CD4-positive, CD25-positive, alpha-beta regulatory T cell (primary cell): ENCODE measurements at regions not wholly inside any gene's neighbourhood (a gene's known extent, or its start where the extent isn't known, plus 50 kb on each side); places are given as distances from the start of the nearest gene placed in this dataset.
"Not testable (repeated sequence)": the region's sequence is repeated elsewhere in the genome, so short reads cannot be mapped to it uniquely, and the experiment has no call there.

Source experiments
- ATAC-seq, 2 donors: fragments of 150-1000 bp; cut with Tn5 transposase; one replicate each; pipeline ENCODE4 v1.10.0; 2021; ENCODE audit warnings: low read depth in 2 of 2, moderate number of reproducible peaks in 2 of 2, moderate library complexity in 1 of 2
- DNase-seq, 3 donors: peaks; one replicate each; pipeline versions ENCODE4 v3.0.0 to v3.0.0-alpha.2; 2012 to 2022; ENCODE audit warnings: mixed read lengths in 1 of 3
- H3K27ac ChIP-seq: one replicate; pipeline ENCODE4 v1.7.0; 2013; ENCODE audit warnings: mild to moderate bottlenecking, low read length; ENCODE audit not compliant: insufficient read depth, poor library complexity, severe bottlenecking
- H3K27me3 ChIP-seq: one replicate; pipeline ENCODE4 v1.7.0; 2013; ENCODE audit warnings: low read length; ENCODE audit not compliant: control insufficient read depth, insufficient read depth
- H3K36me3 ChIP-seq: one replicate; pipeline ENCODE4 v1.7.0; 2013; ENCODE audit warnings: mild to moderate bottlenecking, low read length, moderate library complexity; ENCODE audit not compliant: control insufficient read depth, insufficient read depth
- H3K4me1 ChIP-seq: 2 replicates; pipeline ENCODE4 v1.7.0; 2013; ENCODE audit warnings: mild to moderate bottlenecking, low read length; ENCODE audit not compliant: insufficient read depth, control insufficient read depth, poor library complexity, severe bottlenecking
- H3K4me3 ChIP-seq: one replicate; pipeline ENCODE4 v1.7.0; 2013; ENCODE audit warnings: low read depth, mild to moderate bottlenecking, low read length, moderate library complexity
- H3K9me3 ChIP-seq, 2 experiments: 1 replicate in 1 of 2; 2 replicates in 1 of 2; pipeline ENCODE4 v1.7.0; 2013; ENCODE audit warnings: low read length in 2 of 2, mild to moderate bottlenecking in 1 of 2, moderate library complexity in 1 of 2; ENCODE audit not compliant: control insufficient read depth in 2 of 2
- H3K27ac Mint-ChIP-seq, 3 donors: one replicate each; pipeline ENCODE4 v1.8.0; 2020 to 2022; ENCODE audit warnings: mild to moderate bottlenecking in 3 of 3, mixed read lengths in 3 of 3, moderate library complexity in 2 of 3
- H3K27me3 Mint-ChIP-seq: one replicate; pipeline ENCODE4 v1.8.0; 2022; ENCODE audit warnings: mild to moderate bottlenecking, mixed read lengths
- H3K36me3 Mint-ChIP-seq: one replicate; pipeline ENCODE4 v1.8.0; 2020; ENCODE audit warnings: mixed read lengths
- H3K4me1 Mint-ChIP-seq, 4 donors: one replicate each; pipeline ENCODE4 v1.8.0; 2020 to 2022; ENCODE audit warnings: mixed read lengths in 4 of 4, mild to moderate bottlenecking in 1 of 4
- H3K4me3 Mint-ChIP-seq, 4 donors: one replicate each; pipeline ENCODE4 v1.8.0; 2020 to 2022; ENCODE audit warnings: mild to moderate bottlenecking in 4 of 4, mixed read lengths in 4 of 4, moderate library complexity in 3 of 4
- H3K9me3 Mint-ChIP-seq, 7 donors: one replicate each; pipeline ENCODE4 v1.8.0; 2020 to 2022; ENCODE audit warnings: mixed read lengths in 7 of 7, mild to moderate bottlenecking in 3 of 7, moderate library complexity in 2 of 7

DNA sequence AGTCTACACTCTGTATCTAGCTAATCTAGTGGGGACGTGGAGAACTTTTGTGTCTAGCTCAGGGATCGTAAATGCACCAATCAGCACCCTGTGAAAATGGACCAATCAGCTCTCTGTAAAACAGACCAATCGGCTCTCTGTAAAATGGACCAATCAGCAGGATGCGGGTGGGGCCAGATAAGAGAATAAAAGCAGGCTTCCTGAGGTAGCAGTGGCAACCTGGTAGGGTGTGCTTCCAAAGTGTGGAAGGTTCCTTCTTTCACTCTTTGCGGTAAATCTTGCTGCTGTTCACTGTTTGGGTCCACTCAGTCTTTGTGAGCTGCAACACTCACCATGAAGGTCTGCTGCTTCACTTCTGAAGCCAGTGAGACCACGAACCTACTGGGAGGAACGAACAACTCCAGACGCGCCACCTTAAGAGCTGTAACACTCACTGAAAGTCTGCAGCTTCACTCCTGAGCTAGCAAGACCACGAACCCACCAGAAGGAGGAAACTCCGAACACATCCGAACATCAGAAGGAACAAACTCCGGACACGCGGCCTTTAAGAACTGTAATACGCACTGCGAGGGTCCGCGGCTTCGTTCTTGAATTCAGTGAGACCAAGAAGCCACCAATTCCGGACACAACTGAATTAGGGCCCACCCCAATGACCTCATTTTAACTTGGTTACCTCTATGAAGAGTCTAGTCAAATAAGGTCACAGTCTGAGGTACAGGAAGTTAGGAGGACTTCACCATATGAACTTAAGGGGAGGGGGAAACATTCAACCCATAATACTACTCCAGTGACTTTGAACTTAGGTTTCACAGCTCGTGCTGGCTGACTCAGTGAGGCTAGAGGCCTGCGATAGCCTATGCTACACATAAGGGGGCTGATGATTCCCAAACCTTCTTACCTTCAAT, 59.8 kb upstream of the LPGAT1 start:
- not testable (repeated sequence) for H3K9me3 Mint-ChIP-seq, H3K27me3 ChIP-seq, H3K4me3 ChIP-seq, H3K27ac ChIP-seq, H3K9me3 ChIP-seq, H3K36me3 ChIP-seq, H3K4me1 ChIP-seq, H3K27ac Mint-ChIP-seq, H3K4me1 Mint-ChIP-seq, ATAC-seq, DNase-seq, H3K36me3 Mint-ChIP-seq
- H3K27me3 Mint-ChIP-seq: peaks cover 12% of the 10 kb centered on the region
- H3K4me3 Mint-ChIP-seq: peak overlapping the region in 1 of 4 donors; percentile 55

GRCh38 chr1:211889307-211890090, 58.9 kb upstream of the LPGAT1 start:
- H3K9me3 ChIP-seq, ATAC-seq, H3K4me1 ChIP-seq, H3K36me3 Mint-ChIP-seq, H3K4me3 ChIP-seq, H3K4me1 Mint-ChIP-seq, DNase-seq, H3K9me3 Mint-ChIP-seq, H3K27ac ChIP-seq, H3K27me3 ChIP-seq, H3K36me3 ChIP-seq, H3K27ac Mint-ChIP-seq: not testable (repeated sequence)
- peaks cover 12% of the 10 kb centered on the region for H3K27me3 Mint-ChIP-seq
- peak overlapping the region in 1 of 4 donors; percentile 55 for H3K4me3 Mint-ChIP-seq

DNA sequence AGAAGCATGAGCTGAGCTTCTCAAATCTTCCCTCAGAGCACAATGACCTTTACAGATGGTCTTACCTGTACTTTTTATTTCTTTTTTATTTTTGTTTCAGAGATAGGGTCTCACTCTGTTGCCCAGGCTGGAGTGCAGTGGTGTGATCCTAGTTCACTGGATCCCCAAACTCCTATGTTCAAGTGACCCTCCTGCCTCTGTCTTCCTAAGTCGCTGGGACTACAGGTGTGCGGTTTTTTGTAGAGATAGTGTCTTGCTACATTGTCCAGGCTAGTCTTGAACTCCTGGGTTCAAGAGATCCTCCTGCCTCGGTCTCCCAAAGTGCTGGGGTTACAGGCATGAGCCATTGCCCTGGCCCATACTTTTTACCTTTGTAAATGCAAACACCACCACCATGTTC, 56.0 kb upstream of the LPGAT1 start:
- Histone ChIP-seq H3K27me3 (peaks cover 2% of the 10 kb centered on the region), H3K4me1 (no peaks in the 10 kb centered on the region), H3K27ac (no peak overlapping the region), H3K4me3 (no peak overlapping the region), H3K9me3 (no peaks in the 10 kb centered on the region), H3K36me3 (no peaks in the 10 kb centered on the region)
- Mint-ChIP-seq H3K36me3 (no peaks in the 10 kb centered on the region), H3K27me3 (peaks cover 25% of the 10 kb centered on the region), H3K4me3 (no peak overlapping the region), H3K27ac (no peak overlapping the region), H3K9me3 (peaks cover 0 to 4% (median 0%) of the 10 kb centered on the region in 7 donors), H3K4me1 (no peaks in the 10 kb centered on the region)
- DNase-seq: no peak
- no peak for ATAC-seq

DNA sequence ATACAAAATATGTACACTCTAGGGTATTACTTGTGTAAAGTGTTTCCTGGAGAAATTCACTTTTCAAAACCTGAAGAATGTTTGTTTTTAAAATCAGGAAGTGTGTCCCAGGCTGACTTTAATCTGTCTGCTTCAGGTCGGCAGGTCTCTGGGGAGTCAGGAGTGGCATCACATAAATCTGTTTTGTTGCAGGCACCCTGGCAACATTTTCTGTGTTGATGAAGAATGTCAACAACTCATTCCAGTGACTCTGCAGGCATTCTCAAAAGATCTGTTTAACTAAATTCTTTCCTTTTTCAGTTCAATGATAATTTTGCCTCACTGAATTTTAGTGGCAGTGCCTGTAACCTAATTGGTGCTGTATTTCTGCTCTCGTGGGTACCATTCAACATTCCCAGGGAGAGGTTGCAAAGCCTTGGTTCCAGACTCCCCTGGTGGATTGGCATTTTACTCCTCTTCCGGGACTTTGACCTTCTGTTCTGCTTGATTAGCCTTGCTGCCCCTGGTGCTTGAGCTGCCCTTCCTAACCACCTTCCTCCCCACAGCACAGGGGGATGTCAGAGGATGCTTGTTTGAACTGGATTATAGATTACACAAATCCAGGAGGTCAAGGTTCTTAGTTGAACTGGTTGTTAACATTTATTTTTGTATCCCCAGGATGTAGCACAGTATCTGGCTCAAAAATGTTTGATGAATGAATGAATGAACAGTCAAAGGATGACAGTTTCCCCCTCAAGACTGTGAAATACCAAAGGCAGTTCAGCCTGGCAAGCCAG, 55.4 kb upstream of the LPGAT1 start:
- Mint-ChIP-seq H3K9me3 (peaks cover 0 to 5% (median 0%) of the 10 kb centered on the region in 7 donors), H3K4me3 (no peak overlapping the region), H3K27me3 (peaks cover 25% of the 10 kb centered on the region), H3K36me3 (no peaks in the 10 kb centered on the region), H3K27ac (no peak overlapping the region), H3K4me1 (no peaks in the 10 kb centered on the region)
- no peak overlapping the region for H3K27ac ChIP-seq
- ATAC-seq: no peak
- no peaks in the 10 kb centered on the region for H3K36me3 ChIP-seq
- H3K4me3 ChIP-seq: no peak overlapping the region
- no peaks in the 10 kb centered on the region for H3K4me1 ChIP-seq
- no peaks in the 10 kb centered on the region for H3K9me3 ChIP-seq
- H3K27me3 ChIP-seq: peaks cover 2% of the 10 kb centered on the region
- no peak for DNase-seq

DNA sequence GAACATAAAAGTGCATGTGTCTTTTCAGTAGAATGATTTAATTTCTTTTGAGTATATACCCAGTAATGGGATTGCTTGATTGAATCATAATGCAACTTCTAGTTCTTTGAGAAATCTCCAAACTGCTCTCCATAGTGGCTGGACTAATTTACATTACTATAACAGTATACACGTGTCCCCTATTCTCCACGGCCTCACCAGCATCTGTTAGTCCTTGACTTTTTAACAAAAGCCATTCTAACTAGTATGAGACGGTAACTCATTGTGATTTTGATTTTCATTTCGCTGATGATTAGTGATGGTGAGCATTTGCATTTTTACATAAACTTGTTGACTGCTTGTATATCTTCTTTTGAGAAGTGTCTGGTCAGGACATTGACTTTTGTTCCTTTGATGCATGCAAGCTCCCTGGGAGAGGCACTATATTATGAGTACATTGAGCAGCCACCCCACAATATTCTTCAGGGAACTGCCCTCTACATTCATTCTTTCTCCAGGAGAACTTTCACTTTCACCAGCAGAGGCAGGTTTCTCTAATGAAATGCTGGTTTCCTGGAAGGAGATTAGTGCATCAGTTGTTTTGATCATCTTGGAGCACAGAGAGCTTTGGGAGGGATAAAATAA, 51.9 kb upstream of the LPGAT1 start:
- Histone ChIP-seq H3K9me3 (no peaks in the 10 kb centered on the region), H3K4me1 (no peaks in the 10 kb centered on the region), H3K27ac (no peak overlapping the region), H3K36me3 (no peaks in the 10 kb centered on the region), H3K27me3 (peaks cover 2% of the 10 kb centered on the region), H3K4me3 (no peak overlapping the region)
- Mint-ChIP-seq H3K27me3 (peaks cover 25% of the 10 kb centered on the region), H3K4me3 (no peak overlapping the region), H3K9me3 (peaks cover 0 to 5% (median 0%) of the 10 kb centered on the region in 7 donors), H3K4me1 (no peaks in the 10 kb centered on the region), H3K27ac (no peak overlapping the region), H3K36me3 (no peaks in the 10 kb centered on the region)
- DNase-seq (no peak), ATAC-seq (no peak)
